BE2C (cell line): ENCODE measurements at regions not wholly inside any gene's neighbourhood (a gene's known extent, or its start where the extent isn't known, plus 50 kb on each side); places are given as distances from the start of the nearest gene placed in this dataset.

Source experiments
- DNase-seq: peaks from one replicate; pipeline ENCODE4 v3.0.0-alpha.2; 2020
- H3K27me3 ChIP-seq: fragments of 250-450 bp; sonication (Bioruptor Pico); 2 replicates; pipeline ENCODE4 v1.5.1; 2020; ENCODE audit warnings: mild to moderate bottlenecking
- H3K36me3 ChIP-seq: fragments of 250-450 bp; sonication (Bioruptor Pico); 2 replicates; pipeline ENCODE4 v1.5.1; 2020; ENCODE audit warnings: mild to moderate bottlenecking
- H3K4me1 ChIP-seq: fragments of 250-450 bp; sonication (Bioruptor Pico); 2 replicates; pipeline ENCODE4 v1.5.1; 2020
- H3K4me3 ChIP-seq: 2 replicates; pipeline ENCODE4 v1.5.1; 2011; ENCODE audit warnings: low read depth, low read length
- H3K9me3 ChIP-seq: fragments of 250-450 bp; sonication (Bioruptor Pico); 2 replicates; pipeline ENCODE4 v1.5.1; 2020
- TF ChIP-seq, protein P1 (sequence below): IDR thresholded peaks from 2 replicates; pipeline ENCODE4 v1.5.1; 2012; ENCODE audit warnings: mild to moderate bottlenecking, low read depth, low read length

DNA sequence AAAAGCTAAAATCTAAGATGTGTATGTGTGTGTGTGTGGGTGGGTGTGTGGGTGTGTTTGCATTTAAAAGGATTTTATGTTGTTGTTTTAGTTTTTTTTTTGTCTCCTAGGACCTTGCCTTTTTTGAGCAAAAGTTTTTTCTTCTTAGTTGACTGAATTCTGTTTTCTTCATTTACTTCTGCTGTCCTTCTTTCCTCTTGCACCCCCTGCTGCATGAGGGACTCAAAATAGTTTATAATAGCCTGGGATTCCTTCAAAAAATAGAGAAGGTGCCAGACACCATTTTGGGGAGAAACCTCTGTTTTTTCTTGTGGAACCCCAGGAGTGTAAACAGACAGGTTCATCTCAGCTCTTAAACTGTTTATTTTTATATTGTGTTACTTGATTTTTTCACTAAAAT is 817.7 kb downstream of the TBC1D22A start:
- no peaks in the 10 kb centered on the region for H3K36me3 ChIP-seq
- H3K4me1 ChIP-seq: no peaks in the 10 kb centered on the region
- H3K27me3 ChIP-seq: no peaks in the 10 kb centered on the region
- no peaks in the 10 kb centered on the region; the same call in 1 of the 2 replicates for H3K9me3 ChIP-seq
- DNase-seq: no peak
- TF ChIP-seq, protein P1, sequence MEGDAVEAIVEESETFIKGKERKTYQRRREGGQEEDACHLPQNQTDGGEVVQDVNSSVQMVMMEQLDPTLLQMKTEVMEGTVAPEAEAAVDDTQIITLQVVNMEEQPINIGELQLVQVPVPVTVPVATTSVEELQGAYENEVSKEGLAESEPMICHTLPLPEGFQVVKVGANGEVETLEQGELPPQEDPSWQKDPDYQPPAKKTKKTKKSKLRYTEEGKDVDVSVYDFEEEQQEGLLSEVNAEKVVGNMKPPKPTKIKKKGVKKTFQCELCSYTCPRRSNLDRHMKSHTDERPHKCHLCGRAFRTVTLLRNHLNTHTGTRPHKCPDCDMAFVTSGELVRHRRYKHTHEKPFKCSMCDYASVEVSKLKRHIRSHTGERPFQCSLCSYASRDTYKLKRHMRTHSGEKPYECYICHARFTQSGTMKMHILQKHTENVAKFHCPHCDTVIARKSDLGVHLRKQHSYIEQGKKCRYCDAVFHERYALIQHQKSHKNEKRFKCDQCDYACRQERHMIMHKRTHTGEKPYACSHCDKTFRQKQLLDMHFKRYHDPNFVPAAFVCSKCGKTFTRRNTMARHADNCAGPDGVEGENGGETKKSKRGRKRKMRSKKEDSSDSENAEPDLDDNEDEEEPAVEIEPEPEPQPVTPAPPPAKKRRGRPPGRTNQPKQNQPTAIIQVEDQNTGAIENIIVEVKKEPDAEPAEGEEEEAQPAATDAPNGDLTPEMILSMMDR: no peak
- no peak overlapping the region for H3K4me3 ChIP-seq

DNA sequence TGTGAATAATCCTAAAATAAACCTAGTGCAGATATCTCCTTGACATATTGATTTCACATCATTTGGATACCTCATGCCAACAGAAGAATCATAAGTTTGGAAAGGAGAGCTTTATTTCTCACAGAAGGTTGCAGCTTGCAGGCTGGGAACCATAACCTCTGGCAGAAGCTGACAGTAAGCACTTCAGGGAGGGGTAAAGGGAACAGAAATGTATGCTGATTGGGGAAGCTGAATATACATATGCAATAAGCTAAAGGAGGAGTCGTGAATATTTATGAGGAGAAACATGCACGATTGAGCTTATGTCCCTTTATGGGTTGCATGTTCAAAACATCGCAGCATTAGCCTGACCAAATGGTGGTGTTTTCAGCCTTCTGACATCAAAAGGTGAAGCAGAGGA is 814.5 kb downstream of the TBC1D22A start:
- Histone ChIP-seq H3K4me1 (no peaks in the 10 kb centered on the region), H3K9me3 (peaks cover 5% of the 10 kb centered on the region), H3K36me3 (no peaks in the 10 kb centered on the region), H3K27me3 (no peaks in the 10 kb centered on the region), H3K4me3 (no peak overlapping the region)
- DNase-seq: no peak
- TF ChIP-seq, protein P1: no peak

DNA sequence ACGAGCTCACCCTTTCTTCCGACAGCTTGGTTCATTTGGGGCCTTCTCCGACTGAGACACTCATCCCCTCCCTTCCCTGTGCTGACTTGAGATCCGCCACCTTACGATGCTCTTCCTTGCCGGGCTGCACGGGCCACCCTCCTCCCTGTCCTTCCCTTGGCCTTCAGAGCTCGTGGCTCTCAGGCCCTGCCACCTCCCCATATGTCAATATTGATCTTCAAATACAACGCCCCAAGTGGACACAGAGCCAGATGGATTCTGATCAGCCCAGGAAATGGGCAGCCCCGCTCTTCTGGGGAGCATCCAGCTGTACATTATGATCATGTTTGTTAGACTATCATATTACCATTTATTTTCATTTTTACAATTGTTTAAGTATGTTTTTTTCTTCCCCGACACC is 812.8 kb downstream of the TBC1D22A start:
- Histone ChIP-seq H3K4me1 (no peaks in the 10 kb centered on the region), H3K9me3 (peaks cover 5% of the 10 kb centered on the region; the same call in 1 of the 2 replicates), H3K27me3 (no peaks in the 10 kb centered on the region), H3K36me3 (no peaks in the 10 kb centered on the region), H3K4me3 (no peak overlapping the region)
- TF ChIP-seq, protein P1: no peak
- DNase-seq: no peak

DNA sequence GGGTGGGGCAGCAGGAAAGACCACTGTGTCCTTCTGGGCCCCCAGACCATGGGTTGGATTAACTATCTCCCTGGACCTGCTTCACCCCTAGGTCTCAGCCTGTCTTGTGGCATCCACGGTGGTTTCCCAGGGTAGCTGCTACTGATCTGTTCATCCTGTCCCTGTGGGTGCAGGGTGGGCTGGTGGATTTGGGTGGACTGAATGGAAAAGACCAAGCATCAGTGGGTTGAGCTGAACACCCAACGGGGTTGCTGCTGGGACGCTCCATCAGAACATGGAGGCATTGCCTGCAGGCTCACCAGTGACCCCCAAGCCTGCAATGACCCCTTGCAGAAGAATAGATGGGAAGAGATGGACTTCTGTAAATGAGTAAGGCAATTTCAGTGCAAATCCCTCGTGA is 812.1 kb downstream of the TBC1D22A start:
- Histone ChIP-seq H3K4me1 (no peaks in the 10 kb centered on the region), H3K4me3 (no peak overlapping the region), H3K36me3 (no peaks in the 10 kb centered on the region), H3K9me3 (peaks cover 5% of the 10 kb centered on the region; the same call in 1 of the 2 replicates), H3K27me3 (no peaks in the 10 kb centered on the region)
- TF ChIP-seq, protein P1: no peak
- DNase-seq: no peak

DNA sequence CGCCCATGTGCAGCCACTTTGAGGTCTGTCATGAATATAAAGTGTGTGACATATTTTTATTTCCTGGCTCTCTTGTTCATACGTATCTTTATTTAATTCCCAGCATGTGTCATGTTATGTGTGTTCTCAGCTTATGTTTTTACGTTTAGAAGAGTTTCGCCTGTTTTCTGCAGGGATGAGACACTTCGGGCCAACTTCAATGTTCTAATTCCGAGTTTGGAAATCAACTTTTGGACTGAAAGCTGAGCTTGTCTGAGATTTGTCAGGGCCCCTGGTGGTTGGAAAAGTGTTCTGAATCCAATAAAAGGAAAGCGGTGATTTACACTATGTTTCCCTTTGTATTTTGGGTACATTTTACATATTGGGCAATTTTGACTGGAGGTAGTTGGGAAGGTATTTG is 810.7 kb downstream of the TBC1D22A start:
- Histone ChIP-seq H3K36me3 (no peaks in the 10 kb centered on the region), H3K4me1 (no peaks in the 10 kb centered on the region), H3K27me3 (no peaks in the 10 kb centered on the region), H3K9me3 (peaks cover 5% of the 10 kb centered on the region; the same call in 1 of the 2 replicates), H3K4me3 (no peak overlapping the region)
- TF ChIP-seq, protein P1: no peak
- DNase-seq: no peak

DNA sequence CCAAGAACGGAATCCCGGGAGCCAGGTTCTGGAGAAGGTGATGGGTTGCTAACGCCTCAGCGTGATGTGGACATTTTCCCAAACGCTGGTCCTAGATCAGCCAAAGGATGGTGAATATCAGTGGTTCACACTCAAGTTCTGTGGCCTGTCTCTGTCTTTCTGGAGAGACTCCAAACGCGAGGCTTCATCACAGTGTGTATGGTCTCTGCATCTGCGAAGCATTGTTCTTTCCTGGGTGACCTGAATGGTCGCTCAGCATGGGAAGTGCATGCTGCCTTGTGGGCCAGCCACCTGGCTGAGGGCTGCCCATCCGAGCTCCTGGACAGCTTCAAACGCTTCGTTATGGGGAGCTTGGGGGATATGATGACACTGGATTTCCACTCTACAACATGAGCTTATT is 810.0 kb downstream of the TBC1D22A start:
- Histone ChIP-seq H3K4me1 (no peaks in the 10 kb centered on the region), H3K36me3 (no peaks in the 10 kb centered on the region), H3K27me3 (no peaks in the 10 kb centered on the region), H3K9me3 (peaks cover 5% of the 10 kb centered on the region; the same call in 1 of the 2 replicates), H3K4me3 (no peak overlapping the region)
- no peak for DNase-seq
- TF ChIP-seq, protein P1: no peak
